HG03432 (cell line): ENCODE measurements at regions not wholly inside any gene's neighbourhood (a gene's known extent, or its start where the extent isn't known, plus 50 kb on each side); places are given as distances from the start of the nearest gene placed in this dataset.

Experiments used
- ATAC-seq: cut with Tn5 transposase; IDR thresholded peaks from one replicate; pipeline ENCODE4 v1.9.1; 2021; ENCODE audit warnings: mild to moderate bottlenecking, moderate library complexity; ENCODE audit not compliant: unreplicated experiment

DNA sequence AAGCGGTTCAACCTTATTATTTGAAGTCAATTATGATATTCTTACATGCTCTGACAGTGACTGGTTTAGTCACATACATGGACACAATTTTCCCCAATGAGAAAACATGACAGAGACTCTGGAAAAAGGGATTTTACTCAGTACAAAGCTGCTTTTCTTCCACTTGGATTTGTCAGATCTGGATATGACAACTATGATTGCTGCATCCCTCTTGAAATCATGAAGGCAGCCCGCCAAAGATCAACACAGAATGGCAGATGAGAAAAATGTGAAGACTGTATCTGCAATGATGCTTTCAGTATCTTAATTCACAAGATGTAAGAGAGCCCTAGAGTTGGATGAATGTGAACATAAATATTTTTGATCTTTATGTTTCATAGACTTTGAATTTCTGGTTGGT is 439.6 kb downstream of the CDH8 start:
- no peak for ATAC-seq

DNA sequence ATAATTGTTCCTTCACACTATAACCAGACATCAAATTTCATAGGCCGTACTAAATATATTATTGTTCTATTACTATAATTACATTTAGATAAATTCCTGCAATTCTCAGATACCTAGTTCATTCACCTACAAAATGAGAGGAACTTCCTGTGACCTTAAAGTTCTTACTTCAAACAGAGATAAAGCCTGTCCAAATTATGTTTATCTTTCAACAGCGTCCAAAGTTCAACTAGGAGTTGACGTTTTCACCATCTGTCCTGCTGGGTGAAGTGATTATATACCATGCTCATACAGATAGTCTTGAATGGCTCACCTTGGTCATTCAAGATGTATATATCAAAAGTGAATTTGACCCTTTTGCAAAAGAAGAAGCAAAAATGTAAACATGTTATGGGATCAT is 440.6 kb downstream of the CDH8 start:
- no peak for ATAC-seq

DNA sequence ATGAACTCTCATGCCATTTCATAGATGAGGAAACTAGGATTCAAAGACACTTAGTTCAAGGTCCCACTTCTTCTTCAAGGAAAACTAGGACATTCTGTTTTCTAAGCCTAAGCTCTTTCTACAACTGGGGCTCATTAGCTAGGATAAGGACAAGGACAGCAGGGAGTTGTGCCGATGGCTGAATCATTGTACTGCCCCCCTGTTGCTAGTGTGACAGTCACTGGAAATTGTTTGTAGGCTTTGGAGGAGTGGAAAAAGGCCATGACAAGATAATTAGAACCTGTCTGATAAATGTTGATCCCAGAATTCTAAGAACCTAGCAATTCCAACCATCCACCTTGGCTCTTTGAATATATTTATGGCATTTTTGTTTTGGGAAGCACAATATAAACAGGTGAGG is 445.7 kb downstream of the CDH8 start:
- ATAC-seq, result no peak

DNA sequence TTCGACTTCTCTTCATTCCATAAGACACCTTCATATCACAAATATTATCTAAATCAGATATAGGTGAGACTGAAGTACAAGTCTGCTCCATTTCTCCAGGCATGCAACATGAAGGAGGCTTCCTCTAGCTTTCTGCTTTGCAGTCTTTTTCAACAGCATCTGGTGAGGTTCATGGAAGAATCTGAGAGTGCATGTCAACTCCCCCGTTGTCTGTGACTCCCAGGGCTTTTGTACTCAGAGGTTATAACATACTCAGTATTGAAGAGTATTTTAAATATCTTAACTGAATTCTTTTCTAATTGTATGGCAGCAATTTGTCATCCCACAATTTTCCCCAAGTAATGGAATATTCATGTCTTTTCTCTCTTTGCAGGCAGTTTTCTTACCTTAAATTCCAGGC is 448.7 kb downstream of the CDH8 start:
- ATAC-seq, result no peak

DNA sequence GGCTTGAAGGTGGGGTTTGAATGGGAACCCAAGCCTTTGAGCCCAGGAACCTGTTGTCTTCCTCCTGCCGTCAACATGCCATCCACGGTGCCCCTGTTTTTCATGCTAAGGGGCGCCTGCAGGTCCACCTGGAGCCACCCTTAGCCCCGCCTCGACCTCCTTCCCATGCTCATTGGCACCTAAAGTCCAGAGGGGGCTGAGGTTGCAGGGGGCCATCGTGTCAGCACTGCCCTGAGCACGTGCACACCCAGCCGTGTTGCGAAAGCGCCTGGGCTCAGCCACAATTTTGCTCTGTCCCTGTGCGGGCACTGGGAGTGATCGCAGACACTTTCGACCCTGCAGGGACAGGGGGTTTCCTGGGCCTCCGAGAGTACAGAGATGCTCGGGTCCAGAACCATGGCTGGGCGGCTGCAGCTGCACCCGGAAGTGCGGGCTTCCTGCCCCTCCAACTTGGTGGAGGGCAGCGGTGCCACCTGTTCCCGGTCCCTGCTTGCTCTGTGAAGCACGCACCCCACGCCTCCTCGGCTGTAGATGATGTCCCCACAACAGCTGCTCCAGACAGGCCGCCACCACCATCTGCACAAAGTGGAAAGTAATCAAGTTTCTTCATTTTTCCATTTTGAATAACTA is 454.7 kb downstream of the CDH8 start:
- no peak for ATAC-seq

- ATAC-seq, result no peak
Observed at GRCh38 chr16:61580579-61580978, 455.7 kb downstream of the CDH8 start.

DNA sequence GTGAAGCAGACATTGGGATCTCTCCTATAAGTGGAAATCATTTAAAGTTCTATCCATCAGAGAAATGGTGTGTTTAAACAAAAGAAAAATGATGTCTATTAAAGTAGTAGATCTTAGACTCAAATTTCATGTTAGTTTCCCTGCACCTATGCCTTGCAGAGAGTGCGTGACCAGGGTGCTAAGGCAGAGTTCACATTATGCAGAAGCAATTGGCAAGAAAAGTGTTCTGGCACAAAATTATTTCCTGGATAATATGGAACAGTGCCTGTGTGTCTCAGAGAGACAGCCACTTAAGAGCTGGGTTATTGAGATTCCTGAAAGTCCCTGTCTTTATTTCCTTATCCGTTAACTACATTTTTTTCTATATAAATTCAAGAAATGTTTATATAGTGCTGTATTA is 457.0 kb downstream of the CDH8 start:
- no peak for ATAC-seq

- ATAC-seq, result no peak
Observed at GRCh38 chr16:61576476-61576875, 459.8 kb downstream of the CDH8 start.

DNA sequence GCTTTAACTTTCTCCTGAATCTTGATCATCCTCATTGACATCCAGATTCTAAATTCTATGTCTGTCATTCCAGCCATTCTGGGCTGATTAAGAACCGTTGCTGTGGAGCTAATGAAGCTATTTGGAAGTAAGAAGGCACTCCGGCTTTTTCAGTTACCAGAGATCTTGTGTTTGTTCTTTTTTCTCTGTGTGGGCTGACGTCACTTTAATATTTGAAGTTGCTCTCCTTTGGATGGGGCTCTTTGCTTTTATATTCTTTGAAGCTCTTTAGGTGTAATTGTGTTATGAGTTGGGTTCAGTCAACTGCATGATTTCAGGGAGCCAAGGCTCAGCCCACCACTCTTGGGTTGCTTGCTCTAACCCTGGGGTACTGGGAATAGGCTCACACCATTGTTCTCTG is 460.6 kb downstream of the CDH8 start:
- ATAC-seq, result no peak

DNA sequence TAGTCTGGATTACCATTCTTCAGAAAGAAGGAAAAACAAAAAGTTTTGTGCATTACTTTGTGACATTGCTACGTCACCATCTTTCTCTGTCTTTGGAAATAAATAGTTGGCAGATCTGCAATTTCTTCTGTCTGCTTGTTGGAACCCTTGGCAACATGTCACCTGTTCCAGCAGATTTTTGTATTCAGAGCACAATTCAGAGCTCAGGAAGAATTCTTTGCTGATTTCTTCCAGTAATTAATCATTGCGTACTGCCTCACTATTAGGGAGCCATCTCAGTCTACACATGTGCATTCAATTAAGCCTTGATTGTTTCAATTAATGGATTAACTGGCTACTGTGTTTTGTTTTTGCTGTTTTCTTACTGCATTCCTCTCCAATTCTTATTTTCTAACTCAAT is 467.2 kb downstream of the CDH8 start:
- no peak for ATAC-seq

DNA sequence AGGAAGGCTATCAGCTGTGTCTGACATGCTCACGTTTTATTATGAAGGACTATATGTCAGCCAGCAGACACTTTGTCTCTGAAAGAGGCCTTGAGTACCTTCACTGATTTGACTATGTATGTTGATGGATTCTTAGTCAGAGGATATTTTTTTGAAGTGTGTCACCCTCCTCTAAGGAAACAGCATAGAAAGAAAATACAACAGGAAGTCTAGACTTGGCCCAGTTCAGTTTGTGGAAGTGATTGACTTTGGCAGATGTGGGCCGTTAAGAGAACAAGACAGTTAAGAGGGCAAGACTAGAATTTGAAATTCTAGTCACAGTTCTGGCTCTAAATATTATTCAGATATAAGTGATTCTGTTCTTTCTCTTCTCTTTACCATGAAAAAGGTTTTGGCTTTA is 471.5 kb downstream of the CDH8 start:
- ATAC-seq, result no peak

DNA sequence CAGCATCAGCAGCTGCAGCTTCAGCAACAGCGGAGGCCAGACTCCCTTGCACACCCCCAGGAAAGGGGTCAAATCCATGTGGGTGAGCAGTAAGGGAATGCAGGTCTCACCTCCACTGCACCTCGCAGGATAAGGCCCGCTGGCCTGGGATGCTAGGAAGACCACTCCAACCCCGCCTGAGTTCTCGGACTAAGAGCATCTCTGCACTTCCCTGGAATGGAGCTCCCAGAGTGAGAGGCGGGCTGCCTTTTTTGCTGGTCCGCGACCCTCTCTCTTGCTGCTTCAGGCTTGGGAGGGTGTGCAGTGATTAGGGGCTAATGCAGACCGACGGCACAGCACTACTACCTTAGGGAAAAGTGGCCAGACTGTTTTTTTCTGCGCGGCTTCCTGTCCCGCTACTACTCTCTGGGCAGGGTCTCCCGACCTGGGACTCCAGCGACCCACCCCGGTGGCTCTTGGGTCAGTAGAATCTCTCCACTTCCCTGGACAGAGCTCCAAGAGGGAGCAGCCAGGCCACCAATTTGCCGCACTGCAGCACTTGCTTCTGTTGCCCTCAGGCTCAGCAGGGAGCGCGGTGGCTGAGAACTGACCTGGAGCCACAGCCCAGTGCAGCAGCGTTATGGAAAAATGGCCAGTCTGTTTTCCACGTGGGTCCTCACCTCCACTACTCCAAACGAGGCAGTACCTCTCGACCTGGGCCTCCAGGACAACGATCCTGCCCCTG is 480.4 kb downstream of the CDH8 start:
- ATAC-seq, result no peak

- ATAC-seq, result no peak
Observed at GRCh38 chr16:61549327-61549726, 486.9 kb downstream of the CDH8 start.

DNA sequence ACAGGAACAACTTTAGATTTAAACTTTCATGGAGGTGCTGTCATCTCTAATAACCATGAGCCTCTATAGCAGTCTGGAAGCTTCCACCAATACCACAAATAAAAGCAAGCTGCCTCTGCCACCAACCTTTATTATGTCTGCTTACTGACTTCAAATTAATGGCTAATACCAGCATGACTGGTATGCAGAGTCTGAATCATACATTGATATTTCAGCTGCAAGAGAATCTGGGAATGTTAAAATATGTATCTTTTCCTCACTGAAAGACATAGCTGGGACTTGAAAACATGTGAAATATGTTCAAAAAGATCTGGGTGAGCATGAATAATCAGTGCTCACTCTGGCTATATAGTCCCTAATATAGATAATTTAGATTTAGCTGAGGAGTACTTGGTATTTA is 488.6 kb downstream of the CDH8 start:
- ATAC-seq, result no peak

- no peak for ATAC-seq
Observed at GRCh38 chr16:61544165-61544564, 492.1 kb downstream of the CDH8 start.

- ATAC-seq, result no peak
Observed at GRCh38 chr16:61540216-61540615, 496.0 kb downstream of the CDH8 start.

DNA sequence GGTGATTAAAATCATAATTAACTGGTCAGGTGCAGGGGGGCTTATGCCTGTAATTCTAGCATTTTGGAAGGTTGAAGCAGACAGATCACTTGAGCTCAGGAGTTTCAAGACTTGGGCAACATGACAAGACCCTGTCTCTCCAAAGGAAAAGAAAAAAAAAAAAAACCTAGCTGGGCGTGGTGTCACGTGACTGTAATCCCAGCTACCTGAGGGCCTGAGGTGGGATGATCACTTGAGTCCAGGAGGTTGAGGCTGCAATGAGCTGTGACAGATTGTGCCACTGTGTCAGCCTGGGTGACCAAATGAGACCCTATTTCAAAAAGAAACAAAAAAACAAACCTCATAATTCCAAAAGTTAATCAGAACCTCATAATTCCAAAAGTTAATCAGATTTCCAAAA is 505.5 kb downstream of the CDH8 start:
- no peak for ATAC-seq

DNA sequence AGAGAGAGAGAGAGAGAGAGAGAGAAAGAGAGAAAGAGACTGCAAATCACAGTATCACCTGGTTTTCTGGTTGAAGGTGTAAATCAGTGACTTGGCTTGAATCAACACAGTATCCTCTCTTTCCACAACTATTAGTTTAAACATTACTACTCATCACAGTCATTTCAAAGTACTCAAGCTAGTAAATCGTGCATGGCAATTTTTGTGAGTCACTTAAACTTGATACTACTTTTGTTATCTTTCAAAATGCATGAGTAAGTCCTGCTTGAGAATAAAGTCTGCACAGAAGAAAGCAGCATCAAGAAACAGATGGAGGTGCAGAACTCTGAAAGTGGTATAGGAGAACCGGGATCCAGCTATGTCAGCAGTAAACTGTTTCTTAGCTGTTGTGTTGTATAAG is 535.4 kb downstream of the CDH8 start:
- no peak for ATAC-seq

GRCh38 chr16:61480250-61480649 is 556.0 kb downstream of the CDH8 start:
- ATAC-seq, result no peak

GRCh38 chr16:61471737-61472136 is 564.5 kb downstream of the CDH8 start:
- ATAC-seq, result no peak

DNA sequence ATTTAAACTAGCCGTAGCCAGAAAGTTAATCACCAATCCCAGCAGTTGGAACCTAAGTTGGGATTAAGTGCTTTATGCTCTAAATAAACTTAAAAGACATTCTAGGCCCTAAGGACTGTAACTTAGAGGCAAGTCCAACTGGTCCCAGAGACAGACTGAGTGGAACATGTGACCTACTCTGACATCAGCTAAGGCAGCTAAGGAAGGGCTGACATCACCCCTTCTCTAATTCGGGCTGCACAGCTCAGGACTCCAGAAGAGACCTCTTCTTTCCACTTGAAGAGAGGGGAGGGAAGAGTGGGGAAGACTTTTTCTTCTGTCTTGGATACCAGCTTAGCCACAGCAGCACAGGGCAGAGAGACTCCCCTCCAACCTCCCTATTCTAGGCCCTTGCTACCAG is 565.2 kb downstream of the CDH8 start:
- ATAC-seq, result no peak

DNA sequence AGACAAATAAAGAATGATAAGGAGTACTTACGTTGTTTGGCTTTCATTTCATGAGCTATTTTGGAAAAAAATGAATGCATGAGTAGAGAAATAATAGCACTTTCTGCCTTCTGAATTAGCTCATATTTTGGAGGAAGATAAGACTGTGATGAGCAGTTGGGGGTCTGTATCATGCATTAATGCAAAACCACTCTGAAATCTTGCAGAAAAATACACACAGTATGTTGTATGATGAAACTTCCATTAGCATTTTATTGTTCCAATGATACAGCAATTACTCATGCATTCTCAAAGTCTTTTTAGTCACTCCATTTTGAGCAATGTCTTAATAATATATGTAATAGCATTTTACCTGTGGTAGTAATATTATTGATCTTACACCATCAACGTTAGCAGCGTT is 571.0 kb downstream of the CDH8 start:
- ATAC-seq, result no peak

DNA sequence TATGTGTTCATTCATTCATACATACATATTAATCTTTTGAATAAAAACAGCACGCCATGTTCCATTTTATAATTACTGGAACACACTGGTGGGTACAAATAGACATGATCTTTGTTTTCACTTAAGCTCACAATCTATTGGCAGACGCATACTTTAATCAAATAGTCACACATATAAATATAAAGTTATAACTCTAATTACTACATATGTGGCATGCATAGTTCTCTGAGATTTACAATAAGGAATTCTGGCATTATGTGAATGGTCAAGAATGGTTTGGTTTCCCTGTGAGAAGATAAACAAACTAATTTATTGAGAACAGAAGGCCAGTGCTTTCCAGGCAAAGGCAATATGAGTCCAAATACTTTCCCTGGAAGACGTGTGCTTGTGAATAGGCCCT is 576.2 kb downstream of the CDH8 start:
- no peak for ATAC-seq
